ENCODE measurements at regions not wholly inside any gene's neighbourhood (a gene's known extent, or its start where the extent isn't known, plus 50 kb on each side); places are given as distances from the start of the nearest gene placed in this dataset.

- H3K4me3 ChIP-seq (ENCODE audit: low read depth, low read length): no peak overlapping the region
- TF ChIP-seq, protein P1, sequence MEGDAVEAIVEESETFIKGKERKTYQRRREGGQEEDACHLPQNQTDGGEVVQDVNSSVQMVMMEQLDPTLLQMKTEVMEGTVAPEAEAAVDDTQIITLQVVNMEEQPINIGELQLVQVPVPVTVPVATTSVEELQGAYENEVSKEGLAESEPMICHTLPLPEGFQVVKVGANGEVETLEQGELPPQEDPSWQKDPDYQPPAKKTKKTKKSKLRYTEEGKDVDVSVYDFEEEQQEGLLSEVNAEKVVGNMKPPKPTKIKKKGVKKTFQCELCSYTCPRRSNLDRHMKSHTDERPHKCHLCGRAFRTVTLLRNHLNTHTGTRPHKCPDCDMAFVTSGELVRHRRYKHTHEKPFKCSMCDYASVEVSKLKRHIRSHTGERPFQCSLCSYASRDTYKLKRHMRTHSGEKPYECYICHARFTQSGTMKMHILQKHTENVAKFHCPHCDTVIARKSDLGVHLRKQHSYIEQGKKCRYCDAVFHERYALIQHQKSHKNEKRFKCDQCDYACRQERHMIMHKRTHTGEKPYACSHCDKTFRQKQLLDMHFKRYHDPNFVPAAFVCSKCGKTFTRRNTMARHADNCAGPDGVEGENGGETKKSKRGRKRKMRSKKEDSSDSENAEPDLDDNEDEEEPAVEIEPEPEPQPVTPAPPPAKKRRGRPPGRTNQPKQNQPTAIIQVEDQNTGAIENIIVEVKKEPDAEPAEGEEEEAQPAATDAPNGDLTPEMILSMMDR (IDR thresholded peaks at IDR 0.05; ENCODE audit: low read depth, low read length): no peak
Observed at GRCh38 chr2:51344886-51345285, 313.0 kb upstream of the NRXN1 start.

DNA sequence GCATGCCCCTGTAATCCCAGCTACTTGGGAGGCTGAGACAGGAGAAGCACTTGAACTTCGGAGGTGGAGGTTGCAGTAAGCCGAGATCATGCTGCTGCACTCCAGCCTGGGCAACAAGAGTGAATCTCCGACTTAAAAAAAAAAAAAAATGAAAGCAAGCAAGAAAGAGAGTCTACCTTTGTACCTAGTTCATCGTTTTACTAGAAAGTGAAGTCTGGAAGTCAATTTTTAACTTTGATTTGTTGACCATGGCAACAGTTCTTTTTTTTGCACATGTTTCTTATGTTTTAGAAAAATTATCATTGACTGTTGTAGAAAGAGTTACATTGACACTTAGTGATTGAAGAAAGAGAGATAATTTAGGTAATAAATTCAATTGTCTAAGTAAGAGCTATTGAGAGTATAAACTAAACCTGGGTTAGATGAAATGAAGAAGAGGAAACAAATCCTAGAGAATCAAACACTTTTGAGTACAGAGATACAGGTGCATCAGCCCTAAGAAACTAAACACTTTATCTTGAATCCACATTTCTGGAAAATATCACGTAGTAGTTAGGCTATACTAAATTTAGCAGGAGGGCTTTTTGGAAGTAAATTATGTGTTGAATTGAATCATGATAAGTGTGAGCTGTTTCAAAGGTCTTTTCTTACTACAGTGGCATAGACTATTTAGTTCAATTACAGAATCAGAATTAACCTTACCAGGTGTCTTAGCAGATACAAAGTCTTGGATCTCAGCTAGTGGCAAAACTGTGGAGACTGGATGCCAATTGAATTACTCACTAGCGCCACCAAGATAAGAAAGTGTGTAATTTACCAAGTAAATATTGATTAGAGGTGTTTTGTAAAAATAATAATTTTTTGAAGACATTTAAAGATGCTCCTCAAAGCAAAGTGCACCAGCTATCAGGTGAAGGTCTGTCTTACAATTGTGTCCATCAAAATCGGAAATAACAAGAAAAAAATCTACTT is 303.4 kb upstream of the NRXN1 start:
- no peak overlapping the region for H3K4me3 ChIP-seq (ENCODE audit: low read depth, low read length)
- TF ChIP-seq, protein P1 (IDR thresholded peaks at IDR 0.05; ENCODE audit: low read depth, low read length): no peak

- TF ChIP-seq, protein P1 (IDR thresholded peaks at IDR 0.05; ENCODE audit: low read depth, low read length): no peak
- H3K4me3 ChIP-seq (ENCODE audit: low read depth, low read length): no peak overlapping the region
Observed at GRCh38 chr2:51329512-51329911, 297.6 kb upstream of the NRXN1 start.

DNA sequence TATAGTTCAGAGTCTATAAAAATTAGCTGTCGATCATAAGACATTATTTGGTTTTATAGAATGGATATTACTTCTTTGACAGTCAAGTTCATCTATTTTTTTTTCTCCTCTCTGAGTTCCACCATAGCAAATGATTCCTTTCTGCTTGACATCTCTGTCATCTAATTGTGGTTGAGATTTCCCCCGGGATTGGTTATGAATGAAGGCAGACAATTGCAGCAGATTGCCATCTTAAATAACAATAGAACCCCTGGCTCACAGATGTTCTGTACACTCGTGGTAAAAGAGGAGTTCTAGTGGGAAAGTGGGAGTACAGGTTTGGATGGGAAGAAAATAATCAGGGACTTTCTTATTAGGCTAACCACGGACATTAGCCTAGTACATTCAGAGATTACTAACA is 292.1 kb upstream of the NRXN1 start:
- no peak overlapping the region for H3K4me3 ChIP-seq (ENCODE audit: low read depth, low read length)
- TF ChIP-seq, protein P1 (IDR thresholded peaks at IDR 0.05; ENCODE audit: low read depth, low read length): no peak

DNA sequence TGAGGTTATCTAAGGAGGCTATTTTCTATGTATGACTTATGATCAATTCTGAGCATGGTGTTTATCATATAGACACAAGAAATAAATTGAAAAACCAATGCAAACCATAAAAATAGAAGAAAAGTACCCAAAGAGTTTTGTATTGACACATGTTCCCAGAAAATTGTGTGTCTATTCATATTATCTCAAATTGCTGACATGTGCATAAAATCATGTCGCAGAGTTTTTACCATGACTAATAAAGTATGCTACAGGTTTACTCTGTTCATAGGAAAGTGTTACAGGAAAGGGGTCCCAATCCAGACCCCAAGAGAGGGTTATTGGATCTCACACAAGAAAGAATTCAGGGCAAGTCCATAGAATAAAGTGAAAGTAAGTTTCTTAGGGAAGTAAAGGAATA is 290.7 kb upstream of the NRXN1 start:
- no peak overlapping the region for H3K4me3 ChIP-seq (ENCODE audit: low read depth, low read length)
- TF ChIP-seq, protein P1 (IDR thresholded peaks at IDR 0.05; ENCODE audit: low read depth, low read length): no peak

- TF ChIP-seq, protein P1 (IDR thresholded peaks at IDR 0.05; ENCODE audit: low read depth, low read length): no peak
- H3K4me3 ChIP-seq (ENCODE audit: low read depth, low read length): no peak overlapping the region
Observed at GRCh38 chr2:51304311-51304710, 272.4 kb upstream of the NRXN1 start.

DNA sequence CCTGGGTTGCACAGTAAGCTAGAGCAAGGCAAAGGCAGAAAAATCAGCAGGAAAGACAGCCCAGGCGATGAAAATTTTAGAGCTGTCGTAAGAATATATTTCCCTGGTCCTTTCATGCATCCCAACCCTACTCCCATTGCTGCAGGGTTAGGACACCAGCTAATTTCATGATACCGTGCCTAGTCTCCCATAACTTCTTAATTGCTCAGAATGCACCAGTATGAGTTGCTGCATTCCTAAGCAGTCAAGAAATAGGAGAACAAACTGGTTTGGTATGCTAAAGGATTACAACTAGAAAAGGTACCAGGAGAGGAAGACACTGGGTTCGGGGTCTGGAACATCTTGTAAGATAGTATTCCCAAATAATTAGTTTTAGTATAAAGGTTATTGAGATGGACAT is 269.4 kb upstream of the NRXN1 start:
- H3K4me3 ChIP-seq (ENCODE audit: low read depth, low read length): no peak overlapping the region
- TF ChIP-seq, protein P1 (IDR thresholded peaks at IDR 0.05; ENCODE audit: low read depth, low read length): no peak
